ENCODE measurements at regions not wholly inside any gene's neighbourhood (a gene's known extent, or its start where the extent isn't known, plus 50 kb on each side); places are given as distances from the start of the nearest gene placed in this dataset.

GRCh38 chr13:64997438-64997837, 2232.7 kb downstream of the PCDH9 start:
- DNase-seq (ENCODE audit: insufficient read length, low spot score) (no peak), FAIRE-seq (no peak)

- FAIRE-seq (no peak), DNase-seq (ENCODE audit: insufficient read length, low spot score) (no peak)
These were observed 2236.5 kb downstream of the PCDH9 start for GRCh38 chr13:64993514-64994164.

DNA sequence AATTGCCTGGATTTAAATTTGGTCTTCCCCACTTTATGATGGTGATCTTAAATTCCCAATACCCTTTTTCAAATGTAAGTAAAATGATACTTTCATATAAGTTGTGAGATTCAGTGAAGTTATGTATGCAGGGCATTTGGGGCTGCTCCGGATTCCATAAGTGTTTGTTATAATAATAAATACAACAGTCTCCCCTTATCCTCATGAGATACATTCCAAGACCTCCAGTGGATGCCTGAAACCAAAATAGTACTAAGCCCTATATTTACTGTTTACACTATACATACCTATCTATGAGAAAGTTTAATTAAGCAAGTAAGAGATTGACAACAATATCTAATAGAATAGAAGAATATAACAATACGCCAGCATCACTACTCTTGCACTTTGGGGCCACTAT, 2237.8 kb downstream of the PCDH9 start:
- FAIRE-seq (no peak), DNase-seq (ENCODE audit: insufficient read length, low spot score) (no peak)

DNA sequence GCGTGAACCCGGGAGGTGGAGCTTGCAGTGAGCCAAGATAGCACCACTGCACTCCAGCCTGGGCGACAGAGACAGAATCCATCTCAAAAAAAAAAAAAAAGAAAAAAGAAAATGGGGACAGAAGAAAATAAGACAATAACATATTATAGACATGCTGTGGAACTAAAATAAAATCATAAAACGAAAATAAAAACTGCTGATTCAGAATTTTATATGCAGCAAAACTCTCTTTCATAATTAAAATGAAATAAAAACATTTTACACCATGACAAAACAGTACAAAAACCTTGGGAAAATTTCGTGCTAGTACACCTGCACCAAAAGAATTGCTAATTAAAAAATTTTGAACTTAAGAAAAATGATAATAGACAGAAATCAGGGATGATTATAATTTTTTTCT, 2245.1 kb downstream of the PCDH9 start:
- FAIRE-seq (no peak), DNase-seq (ENCODE audit: insufficient read length, low spot score) (no peak)

GRCh38 chr13:64962404-64962803, 2267.7 kb downstream of the PCDH9 start:
- no peak for DNase-seq (ENCODE audit: insufficient read length, low spot score)
- FAIRE-seq, result no peak

- DNase-seq (ENCODE audit: insufficient read length, low spot score), result no peak
- FAIRE-seq, result no peak
These were observed 2270.9 kb downstream of the PCDH9 start for GRCh38 chr13:64959276-64959675.

DNA sequence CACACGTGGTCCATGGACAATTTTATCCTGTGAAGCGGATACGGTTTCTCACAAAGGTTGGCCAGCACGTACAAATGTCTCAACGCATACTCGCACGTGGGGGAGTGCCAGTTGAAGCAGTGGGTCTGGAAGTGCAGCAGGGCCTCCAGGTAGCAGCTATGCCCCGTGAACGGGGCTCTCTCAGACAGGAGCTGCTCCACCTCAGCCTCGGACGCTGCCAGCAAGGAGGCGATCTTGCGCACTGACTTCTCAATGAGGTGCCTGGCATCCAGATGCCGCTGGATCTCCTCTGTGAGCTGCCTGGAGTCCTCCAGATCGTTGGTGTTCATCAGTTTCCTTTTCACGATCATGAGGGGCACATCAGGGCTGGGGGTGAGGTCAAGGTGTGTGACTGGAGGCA, 2272.0 kb downstream of the PCDH9 start:
- no peak for DNase-seq (ENCODE audit: insufficient read length, low spot score)
- FAIRE-seq, result no peak

- no peak for FAIRE-seq
- no peak for DNase-seq (ENCODE audit: insufficient read length, low spot score)
These were observed 2291.5 kb downstream of the PCDH9 start for GRCh38 chr13:64938660-64939059.

DNA sequence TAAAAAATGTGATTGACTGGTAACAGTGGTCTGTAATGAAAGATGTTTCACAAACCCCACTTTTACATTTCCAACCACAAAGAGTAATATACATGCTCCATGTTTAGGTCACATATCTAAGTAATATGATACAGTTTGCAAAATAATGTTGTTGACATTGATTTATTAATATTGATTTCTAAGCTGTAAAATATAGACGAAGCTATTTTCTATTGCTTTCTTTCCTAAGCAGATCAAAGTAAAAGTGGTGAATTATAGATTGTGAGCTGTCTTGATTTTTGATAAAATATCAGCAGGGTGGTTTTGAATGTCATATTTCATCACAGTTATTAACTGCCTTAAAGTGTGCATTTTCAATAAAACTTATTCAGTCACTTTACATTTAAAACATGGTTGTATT, 2292.8 kb downstream of the PCDH9 start:
- DNase-seq (ENCODE audit: insufficient read length, low spot score), result no peak
- no peak for FAIRE-seq

DNA sequence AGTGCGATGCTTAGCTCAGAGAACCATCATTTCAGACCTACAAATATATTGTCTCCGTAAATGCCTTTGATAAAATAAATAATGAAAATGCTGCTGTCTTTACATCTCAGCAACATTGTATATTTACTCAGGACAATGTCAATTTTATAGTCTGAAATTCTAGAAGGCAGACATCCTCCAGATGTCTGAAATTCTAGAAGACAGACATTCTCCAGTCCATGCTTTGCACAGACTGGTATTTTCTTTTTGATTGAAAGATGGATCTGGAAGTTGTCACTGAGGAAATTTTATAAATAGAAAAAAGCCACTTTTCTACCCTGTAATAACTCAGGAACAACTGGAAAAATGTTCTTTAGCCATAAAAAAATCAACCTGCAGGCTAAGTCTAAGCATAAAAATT, 2293.3 kb downstream of the PCDH9 start:
- FAIRE-seq, result no peak

DNA sequence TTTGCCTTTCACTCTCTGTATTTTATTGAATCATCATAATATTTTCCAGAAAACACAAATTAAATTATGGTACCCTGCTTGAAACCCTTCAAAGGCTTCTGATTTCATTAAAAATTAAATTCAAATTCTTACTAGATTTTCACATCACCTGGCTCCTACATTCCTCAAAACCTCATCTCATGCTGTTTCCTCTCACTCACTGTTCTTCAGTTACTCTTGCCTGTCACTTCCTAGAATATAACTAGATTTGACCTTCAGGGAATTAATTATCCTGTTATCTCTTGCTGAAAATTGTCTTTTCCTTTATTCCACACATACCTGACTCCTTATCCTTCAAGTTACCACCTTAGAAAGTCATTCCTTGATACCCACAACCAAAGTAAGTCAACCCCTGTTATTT, 2294.7 kb downstream of the PCDH9 start:
- DNase-seq (ENCODE audit: insufficient read length, low spot score) (no peak), FAIRE-seq (no peak)

More for the DNA sequence above, 2293.3 kb downstream of the PCDH9 start:
- DNase-seq (ENCODE audit: insufficient read length, low spot score), result no peak

GRCh38 chr13:64934569-64935362, 2295.4 kb downstream of the PCDH9 start:
- DNase-seq (ENCODE audit: insufficient read length, low spot score) (no peak), FAIRE-seq (no peak)

DNA sequence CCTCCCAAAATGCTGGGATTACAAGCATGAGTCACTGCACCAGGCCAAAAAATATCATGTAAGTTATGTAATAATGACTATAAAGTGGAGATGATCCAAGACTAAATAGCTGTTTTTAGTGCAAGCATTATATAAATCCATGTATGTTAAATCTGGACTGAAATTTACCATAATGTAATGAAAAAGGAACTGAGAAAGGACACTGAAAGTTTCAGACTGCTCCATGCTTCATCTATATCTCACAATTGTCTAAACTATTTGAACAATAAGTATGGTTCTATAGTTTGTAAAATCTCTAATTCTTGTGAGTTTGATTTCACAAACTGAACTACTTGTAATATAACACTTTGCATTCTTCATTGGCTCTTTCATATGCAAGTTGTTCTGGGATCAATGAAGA, 2299.5 kb downstream of the PCDH9 start:
- DNase-seq (ENCODE audit: insufficient read length, low spot score) (no peak), FAIRE-seq (no peak)

DNA sequence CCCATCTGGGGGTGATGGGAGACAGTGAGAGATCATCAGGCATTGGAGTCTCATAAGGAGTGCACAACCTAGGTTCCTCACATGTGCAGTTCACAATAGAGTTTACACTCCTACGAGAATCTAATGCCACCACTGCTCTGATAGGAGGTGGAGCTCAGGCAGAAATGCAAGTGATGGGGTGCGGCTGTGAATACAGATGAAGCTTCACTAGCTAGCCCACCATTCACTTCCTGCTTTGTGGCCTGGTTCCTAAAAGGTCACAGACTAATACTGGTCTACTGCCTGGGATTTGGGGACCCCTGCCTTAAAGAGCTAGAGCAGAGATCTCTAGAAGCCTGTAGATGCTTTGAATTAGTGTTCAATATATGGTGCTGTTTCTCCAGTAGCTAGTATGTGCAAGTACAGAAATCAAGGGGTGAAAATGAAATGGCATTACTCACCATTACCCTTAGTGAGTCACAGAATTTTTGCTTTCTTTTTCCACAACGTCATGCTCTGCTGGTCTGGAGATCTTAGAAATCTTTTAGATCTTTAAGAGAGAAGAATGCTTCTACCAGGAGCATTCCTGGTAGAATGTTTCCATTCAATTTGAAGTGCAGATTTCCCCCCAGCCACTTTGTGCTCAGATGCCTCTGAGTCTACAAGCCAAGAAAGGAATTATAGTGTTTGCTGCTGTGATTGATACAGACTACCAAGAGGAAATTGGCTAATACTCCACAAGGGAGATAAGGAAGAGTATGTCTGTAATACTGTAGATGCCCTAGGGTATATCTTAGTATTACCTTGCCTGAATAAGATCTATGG, 2301.2 kb downstream of the PCDH9 start:
- no peak for DNase-seq (ENCODE audit: insufficient read length, low spot score)
- FAIRE-seq, result no peak

DNA sequence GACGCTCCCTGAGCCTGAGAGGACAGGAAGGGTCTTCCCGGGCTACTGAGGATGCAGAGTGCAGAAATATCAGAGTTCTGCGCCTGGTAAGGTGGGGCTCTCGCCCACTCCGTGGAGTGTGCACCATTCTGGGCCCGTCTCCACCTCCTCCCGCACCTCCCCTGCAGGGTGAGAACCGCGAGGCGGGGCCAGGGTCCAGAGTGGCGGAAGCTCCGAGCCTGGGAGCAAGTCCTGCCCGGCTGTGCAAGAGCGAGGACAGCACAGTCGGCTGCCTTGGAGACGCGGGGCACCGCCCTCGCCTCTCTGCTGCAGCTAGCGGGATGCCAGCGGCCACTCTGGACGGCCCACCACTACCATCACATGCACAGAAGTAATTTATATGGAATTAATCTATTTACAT, 2304.4 kb downstream of the PCDH9 start:
- DNase-seq (ENCODE audit: insufficient read length, low spot score) (no peak), FAIRE-seq (no peak)

DNA sequence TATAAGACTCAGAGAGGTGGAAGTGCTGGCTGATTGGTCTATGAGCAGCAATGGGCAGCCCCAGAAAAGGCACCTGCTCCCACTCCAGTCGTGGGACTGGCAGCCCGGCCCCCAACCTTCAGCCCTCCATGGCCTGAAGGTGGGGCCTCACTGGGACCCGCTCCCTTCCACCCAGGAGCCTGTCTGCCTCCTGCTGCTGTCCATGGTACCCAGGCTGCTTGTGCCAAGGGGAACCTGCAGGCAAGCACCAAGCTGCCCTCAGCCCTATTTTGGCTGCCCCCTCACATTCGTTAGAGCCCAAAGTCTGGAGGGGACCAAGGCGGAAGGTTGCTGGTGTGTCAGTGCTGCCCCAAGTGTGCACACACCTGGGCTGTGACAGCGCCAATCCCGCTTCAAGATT, 2304.9 kb downstream of the PCDH9 start:
- no peak for FAIRE-seq

GRCh38 chr13:64924401-64924800, 2305.7 kb downstream of the PCDH9 start:
- DNase-seq (ENCODE audit: insufficient read length, low spot score) (no peak), FAIRE-seq (no peak)

More for the DNA sequence above, 2304.9 kb downstream of the PCDH9 start:
- no peak for DNase-seq (ENCODE audit: insufficient read length, low spot score)

GRCh38 chr13:64917566-64917965, 2312.6 kb downstream of the PCDH9 start:
- FAIRE-seq, result no peak

DNA sequence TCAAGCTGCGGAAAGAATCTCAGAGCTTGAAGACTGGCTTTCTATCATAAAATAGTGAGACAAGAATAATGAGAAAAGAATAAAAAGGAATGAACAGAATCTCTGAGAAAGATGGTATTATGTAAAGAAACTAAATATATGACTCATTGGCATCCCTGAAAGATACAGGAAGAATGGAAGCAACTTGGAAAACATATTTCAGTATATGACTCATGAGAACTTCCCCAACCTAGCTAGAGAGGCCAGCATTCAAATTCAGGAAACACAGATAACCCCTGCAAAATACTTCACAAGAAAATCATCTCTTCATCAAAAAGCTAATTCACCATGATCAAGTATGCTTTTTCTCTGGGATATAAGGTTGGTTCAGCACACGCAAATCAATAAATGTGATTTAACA, 2318.0 kb downstream of the PCDH9 start:
- no peak for FAIRE-seq
- no peak for DNase-seq (ENCODE audit: insufficient read length, low spot score)

More at GRCh38 chr13:64917566-64917965, 2312.6 kb downstream of the PCDH9 start:
- no peak for DNase-seq (ENCODE audit: insufficient read length, low spot score)

DNA sequence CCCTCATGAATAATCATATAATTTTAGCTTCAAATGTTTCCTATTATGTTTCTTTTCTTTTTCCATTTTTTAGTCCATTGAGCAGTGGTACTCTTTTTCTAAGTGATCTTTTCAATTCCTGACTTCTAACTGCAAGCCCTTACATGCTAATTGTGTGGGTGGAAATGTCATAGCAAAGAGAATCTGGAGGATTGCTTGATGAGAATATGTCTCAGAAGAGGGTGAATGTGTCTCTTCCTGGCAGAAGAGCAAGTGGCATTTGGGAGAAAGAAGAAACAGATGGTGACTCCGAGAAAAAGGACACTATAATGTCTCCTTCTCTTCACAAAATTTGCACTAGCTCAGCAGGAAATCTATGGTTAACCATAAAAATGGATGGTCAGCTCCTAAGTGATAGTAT, 2320.0 kb downstream of the PCDH9 start:
- DNase-seq (ENCODE audit: insufficient read length, low spot score) (no peak), FAIRE-seq (no peak)

GRCh38 chr13:64909184-64909583, 2321.0 kb downstream of the PCDH9 start:
- no peak for FAIRE-seq
- DNase-seq (ENCODE audit: insufficient read length, low spot score), result no peak

All from HTR-8/SVneo (cell line).